HG02588 (cell line): ENCODE measurements at regions not wholly inside any gene's neighbourhood (a gene's known extent, or its start where the extent isn't known, plus 50 kb on each side); places are given as distances from the start of the nearest gene placed in this dataset.

Experiments used
- ATAC-seq: cut with Tn5 transposase; IDR thresholded peaks from one replicate; pipeline ENCODE4 v1.9.1; 2021; ENCODE audit warnings: mild to moderate bottlenecking, moderate library complexity; ENCODE audit not compliant: unreplicated experiment

GRCh38 chr9:105828171-105828570 lies 133.8 kb downstream of the TMEM38B start:
- ATAC-seq = no peak

DNA sequence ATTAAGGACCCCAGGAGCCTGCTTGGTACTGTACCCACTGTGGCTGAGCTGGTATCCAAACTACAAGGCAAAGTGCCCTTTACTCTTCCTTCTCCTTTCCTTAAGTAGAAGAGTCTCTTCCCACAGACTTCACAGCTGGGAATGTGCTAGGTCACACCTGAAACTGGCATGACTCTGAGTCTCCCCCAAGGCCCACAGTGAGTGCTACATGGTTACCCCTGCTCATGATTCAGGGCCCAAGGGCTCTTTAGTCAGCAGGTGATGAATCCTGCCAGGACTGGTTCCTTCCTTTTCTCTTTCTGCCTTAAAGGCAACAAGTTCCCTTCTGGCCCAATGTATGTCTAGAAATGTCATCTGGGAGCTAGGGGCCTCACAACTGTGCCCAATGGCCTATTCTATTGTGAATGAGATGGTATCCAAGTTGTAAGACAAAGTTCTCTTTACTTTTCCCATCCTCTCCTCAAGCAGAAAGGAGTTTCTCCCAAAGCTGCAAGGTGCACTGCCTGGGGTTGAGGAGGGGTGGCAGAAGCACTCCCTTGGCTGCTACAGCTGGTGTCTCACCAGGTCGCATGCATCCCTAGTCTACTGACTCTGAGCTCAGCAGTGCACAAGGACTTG lies 134.4 kb downstream of the TMEM38B start:
- no peak for ATAC-seq

- ATAC-seq = no peak
Observed at GRCh38 chr9:105830461-105830860, 136.1 kb downstream of the TMEM38B start.

DNA sequence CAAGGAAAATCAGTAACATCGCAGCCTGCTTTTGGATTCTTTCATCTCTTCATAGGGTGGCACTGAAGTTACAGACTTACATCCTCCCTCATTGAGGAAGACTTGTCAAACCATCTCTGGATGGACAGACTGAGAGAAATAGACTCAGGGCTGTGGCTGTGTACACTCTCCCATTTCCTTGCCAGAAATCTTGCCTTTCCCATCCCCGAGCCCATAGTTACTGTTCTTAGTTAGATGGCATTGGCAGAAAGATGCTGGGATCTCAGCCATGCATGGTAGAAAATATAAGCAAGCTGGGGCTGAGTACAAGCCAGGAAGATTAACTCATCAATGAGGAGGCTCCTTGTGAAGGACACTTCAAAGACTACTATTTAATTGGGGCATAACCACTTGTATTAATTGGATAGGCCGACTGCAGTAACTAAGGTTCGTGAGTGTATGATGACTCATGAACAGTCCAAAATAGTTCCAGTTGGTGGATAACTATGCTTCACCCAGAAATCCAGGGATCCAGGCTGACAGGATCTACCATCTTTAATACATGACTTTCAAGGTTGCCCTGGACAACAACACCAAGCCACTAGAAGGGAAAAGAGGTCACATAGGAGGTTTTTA lies 137.9 kb downstream of the TMEM38B start:
- no peak for ATAC-seq

- no peak for ATAC-seq
Observed at GRCh38 chr9:105833271-105833975, 139.1 kb downstream of the TMEM38B start.

DNA sequence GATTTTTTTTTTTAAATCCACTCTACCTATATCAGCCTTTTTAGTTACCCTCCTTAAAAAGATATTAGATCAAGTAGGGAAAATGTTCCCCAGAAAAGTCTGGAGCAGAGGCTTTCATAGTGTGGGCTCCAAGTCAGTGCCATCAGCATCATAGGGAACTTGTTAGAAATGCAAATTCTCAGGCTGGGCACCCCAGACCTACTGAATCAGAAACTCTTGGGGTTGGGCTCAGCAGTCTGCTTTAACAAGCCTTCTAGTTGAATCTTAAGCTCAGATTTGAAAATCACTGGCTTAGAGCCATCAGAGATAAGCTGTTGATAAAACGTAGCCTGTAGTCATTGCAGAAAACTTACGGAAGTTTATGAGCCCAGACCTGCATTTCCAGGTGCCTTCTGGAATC lies 140.1 kb downstream of the TMEM38B start:
- no peak for ATAC-seq

GRCh38 chr9:105835721-105836120 lies 141.4 kb downstream of the TMEM38B start:
- ATAC-seq = no peak

- ATAC-seq = no peak
Observed at GRCh38 chr9:105836936-105837660, 142.8 kb downstream of the TMEM38B start.

DNA sequence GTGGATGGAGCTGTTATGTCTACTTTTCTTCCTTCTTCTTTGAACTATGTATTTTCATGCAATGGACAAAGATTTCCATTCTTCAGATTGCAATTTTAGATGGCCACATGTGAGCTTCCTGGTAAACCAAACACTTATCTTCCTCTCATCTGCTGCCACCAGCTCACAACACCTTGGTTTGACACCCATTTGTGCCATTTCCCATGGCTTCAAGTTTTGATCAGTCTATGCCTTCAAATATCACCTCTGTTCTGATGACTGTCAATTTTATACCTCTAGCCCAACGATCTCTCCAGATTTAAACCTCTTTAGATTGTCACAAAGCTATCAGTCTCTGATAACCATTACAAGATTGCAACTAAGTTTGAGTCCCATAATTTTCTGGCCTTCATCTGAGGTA lies 147.2 kb downstream of the TMEM38B start:
- ATAC-seq = no peak

DNA sequence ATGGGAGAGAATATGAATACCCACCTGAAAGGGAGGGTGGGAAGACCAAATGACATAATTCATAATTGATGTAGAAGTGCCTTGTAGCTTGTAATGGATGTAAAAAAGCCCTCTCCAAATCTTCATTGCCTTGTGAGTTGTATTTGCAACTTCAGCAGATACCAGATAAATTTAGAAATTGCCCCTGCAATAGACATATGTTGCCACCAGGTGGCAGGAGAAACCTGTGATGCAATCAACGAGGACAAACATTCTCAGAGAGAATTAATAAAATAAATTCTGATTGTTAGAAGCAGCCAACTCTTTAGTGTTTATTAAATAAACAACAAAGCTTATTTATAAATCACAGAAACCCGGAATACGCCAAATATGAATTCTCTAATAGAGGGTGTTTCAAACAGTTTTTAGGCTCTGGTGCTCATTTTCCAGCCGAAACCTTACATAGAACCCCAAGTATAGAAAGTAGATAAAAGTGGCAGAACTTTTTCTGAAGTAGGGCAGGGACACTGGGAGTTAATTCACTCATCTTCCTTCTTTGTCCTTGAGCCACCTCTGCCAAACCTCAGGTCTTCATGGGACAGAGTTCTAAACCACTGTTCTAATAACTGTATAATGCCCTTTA lies 147.8 kb downstream of the TMEM38B start:
- no peak for ATAC-seq

DNA sequence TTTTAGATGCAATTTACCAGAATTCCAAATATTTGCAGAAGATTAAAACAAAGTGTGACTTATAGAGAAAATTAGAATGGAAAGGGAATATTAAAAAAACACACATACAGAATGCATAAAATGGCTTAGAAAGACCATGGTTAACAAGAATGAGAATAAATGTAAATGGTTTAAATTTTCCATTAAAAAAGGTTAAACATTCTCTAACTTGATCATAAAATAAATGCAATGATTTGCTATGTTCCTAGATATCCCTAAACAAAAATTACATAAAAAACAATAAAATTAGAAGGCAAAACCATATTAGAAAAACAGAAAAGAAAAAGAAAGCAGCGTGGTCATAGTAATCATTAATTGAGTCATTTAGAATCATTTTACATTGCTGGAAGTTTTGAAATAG lies 152.5 kb downstream of the TMEM38B start:
- no peak for ATAC-seq

GRCh38 chr9:105850852-105851500 lies 156.6 kb downstream of the TMEM38B start:
- no peak for ATAC-seq

- no peak for ATAC-seq
Observed at GRCh38 chr9:105854026-105854782, 159.9 kb downstream of the TMEM38B start.

- no peak for ATAC-seq
Observed at GRCh38 chr9:105854783-105855724, 160.7 kb downstream of the TMEM38B start.

- ATAC-seq = no peak
Observed at GRCh38 chr9:105855987-105856386, 161.6 kb downstream of the TMEM38B start.

DNA sequence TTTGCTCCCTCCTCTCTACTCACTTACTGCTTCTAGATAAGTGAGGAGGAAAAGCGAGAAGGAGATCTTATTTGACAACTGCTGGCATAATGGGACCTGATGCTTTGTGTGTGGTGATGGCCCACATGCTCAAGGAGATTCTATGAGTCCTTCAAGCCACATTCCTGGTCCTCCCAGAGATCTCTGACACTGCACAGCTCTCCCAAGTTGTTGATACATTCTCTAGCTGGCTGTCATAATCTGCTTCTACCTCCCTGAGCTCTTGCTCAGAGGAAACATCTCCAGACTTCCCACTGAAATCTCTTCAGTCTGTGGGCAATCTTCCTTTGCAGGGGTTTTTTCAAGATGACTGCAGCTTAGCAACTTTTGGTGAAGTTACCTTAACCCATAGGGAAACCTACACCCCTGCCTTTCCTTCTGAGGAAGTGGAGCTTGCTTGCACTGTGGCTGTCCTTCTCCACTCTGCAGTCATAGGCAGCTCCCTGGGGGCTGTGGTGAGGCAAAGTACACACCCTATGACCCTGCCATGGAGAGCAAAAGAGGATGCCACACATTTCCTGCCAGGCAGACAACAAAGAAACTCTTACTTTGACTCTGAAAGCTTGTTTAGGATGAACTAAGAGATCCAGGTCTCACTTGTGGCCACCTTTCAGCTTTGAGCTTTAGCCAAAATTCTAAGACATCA lies 163.8 kb downstream of the TMEM38B start:
- ATAC-seq = no peak

DNA sequence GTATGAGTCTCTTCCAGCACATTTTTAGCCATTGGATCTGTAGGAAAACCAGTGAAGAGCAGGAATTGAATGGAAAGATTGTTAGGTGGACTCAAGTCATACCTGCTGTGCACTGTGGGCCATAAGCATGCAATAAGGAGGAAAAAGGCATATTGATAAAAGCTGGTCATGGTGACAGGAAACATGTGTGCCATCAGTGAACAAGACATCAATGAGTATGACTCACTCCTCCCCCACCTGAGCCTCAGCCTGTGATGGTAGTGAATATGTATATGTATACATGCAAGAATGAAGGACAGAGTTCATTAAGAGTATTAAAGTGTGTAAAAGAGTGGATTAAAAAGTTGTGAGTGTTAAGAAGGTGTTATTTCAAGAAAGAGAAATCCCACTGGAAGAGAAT lies 164.5 kb downstream of the TMEM38B start:
- no peak for ATAC-seq

DNA sequence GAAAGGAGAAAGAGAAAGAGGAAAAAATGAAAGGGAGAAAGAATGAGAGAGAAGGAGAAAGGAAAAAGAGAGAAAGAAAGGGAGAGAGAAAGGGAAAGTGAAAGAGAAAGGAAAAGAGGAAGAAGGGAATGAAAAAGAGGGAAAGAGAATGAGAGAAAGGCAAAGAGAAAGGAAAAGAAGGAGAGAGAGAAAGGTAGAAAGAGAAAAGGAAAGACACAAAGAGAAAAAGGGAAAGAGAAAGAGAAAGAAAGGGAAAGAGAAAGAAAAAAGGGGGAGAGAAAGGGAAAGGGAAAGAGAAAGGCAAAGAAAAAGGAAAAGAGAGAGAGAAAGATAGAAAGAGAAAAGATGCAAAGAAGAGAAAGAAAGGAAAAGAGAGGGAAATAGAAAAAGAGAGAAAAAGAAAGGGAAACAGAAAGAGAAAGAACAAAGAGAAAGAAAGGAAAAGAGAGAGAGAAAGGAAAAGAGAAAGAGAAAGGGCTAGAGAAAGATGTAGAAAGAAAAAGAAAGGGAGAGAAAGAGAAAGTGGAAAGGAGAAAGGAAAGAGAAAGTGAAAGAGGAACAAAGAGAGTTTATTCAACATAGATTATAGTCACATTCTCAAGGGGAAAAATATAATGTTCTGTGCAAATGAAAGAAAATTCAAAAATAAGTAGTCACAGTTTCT lies 165.2 kb downstream of the TMEM38B start:
- no peak for ATAC-seq
